SKM-1 treated with dmso at 0.1 percent for 144 hours (cell line): ENCODE measurements at regions not wholly inside any gene's neighbourhood (a gene's known extent, or its start where the extent isn't known, plus 50 kb on each side); places are given as distances from the start of the nearest gene placed in this dataset.

Experiments
- DNase-seq: peaks from one replicate; lab custom pipeline; 2025; ENCODE audit not compliant: unreplicated experiment; lab: John Stamatoyannopoulos, UW

GRCh38 chr12:91928501-91928900 is 217.1 kb downstream of the BTG1 start:
- no peak for DNase-seq

GRCh38 chr12:91926848-91927247 is 218.8 kb downstream of the BTG1 start:
- no peak for DNase-seq

GRCh38 chr12:91924827-91925226 is 220.8 kb downstream of the BTG1 start:
- DNase-seq = no peak

GRCh38 chr12:91923864-91924263 is 221.8 kb downstream of the BTG1 start:
- no peak for DNase-seq

- DNase-seq = no peak
Measured at GRCh38 chr12:91922674-91923073, 223.0 kb downstream of the BTG1 start.

GRCh38 chr12:91922139-91922538 is 223.5 kb downstream of the BTG1 start:
- no peak for DNase-seq

GRCh38 chr12:91921555-91921954 is 224.1 kb downstream of the BTG1 start:
- no peak for DNase-seq

- DNase-seq = no peak
Measured at GRCh38 chr12:91920741-91921140, 224.9 kb downstream of the BTG1 start.

GRCh38 chr12:91920276-91920675 is 225.4 kb downstream of the BTG1 start:
- DNase-seq = no peak

GRCh38 chr12:91918431-91918830 is 227.2 kb downstream of the BTG1 start:
- DNase-seq = no peak

- DNase-seq = no peak
Measured at GRCh38 chr12:91914701-91915100, 230.9 kb downstream of the BTG1 start.

- DNase-seq = no peak
Measured at GRCh38 chr12:91913651-91914050, 232.0 kb downstream of the BTG1 start.

- DNase-seq = no peak
Measured at GRCh38 chr12:91913124-91913523, 232.5 kb downstream of the BTG1 start.

GRCh38 chr12:91912178-91912577 is 233.5 kb downstream of the BTG1 start:
- DNase-seq = no peak

- DNase-seq = no peak
Measured at GRCh38 chr12:91910871-91911388, 234.7 kb downstream of the BTG1 start.

- no peak for DNase-seq
Measured at GRCh38 chr12:91902860-91903683, 242.6 kb downstream of the BTG1 start.

GRCh38 chr12:91901381-91902074 is 244.1 kb downstream of the BTG1 start:
- no peak for DNase-seq

GRCh38 chr12:91900971-91901370 is 244.7 kb downstream of the BTG1 start:
- no peak for DNase-seq

- no peak for DNase-seq
Measured at GRCh38 chr12:91899056-91899455, 246.6 kb downstream of the BTG1 start.

GRCh38 chr12:91897025-91897515 is 248.6 kb downstream of the BTG1 start:
- no peak for DNase-seq

GRCh38 chr12:91896286-91897024 is 249.2 kb downstream of the BTG1 start:
- no peak for DNase-seq
